ENCODE measurements at regions not wholly inside any gene's neighbourhood (a gene's known extent, or its start where the extent isn't known, plus 50 kb on each side); places are given as distances from the start of the nearest gene placed in this dataset.
"Not testable (repeated sequence)": the region's sequence is repeated elsewhere in the genome, so short reads cannot be mapped to it uniquely, and the experiment has no call there.

DNA sequence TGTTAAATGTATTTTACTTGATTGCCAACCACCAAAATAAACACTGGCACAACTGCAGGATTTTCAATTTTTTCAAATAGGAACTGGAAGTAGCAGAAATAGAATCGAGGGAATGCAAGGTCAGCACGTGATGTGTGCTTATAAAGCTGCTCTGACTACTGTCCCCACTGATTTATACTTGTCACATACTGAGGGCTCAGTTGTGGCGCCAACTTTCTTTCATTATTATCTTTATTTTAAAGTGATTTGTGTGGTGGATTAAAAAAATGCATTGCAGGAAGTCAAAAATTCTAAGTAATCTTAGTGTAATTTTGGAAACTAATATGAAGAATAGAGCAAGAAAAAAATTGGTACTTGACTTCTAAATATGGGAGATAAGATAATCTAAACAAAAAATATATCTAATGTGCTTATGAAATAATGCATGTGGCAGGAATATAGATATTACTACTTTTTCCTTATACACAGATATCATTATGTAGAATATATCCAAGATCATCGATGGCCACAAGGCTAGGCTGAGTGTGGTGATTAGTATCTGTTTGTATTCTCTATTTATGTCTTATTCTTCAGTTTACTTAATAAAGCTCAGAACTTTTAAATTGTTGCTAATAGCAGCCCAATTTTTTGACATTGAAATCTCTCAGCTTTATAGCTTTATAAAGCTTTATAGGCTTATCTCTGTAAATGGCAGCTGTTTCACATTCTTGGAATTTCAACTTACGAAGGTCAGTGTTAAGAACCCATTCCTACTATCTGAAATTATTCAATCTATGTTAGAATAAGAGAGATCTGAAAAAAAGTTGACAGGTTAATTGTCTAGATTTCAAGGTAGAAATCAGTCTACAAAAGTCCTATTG, 404.5 kb upstream of the ADAMTS5 start:
- no peak for DNase-seq (ENCODE audit: low read depth in 2 of 2, low spot score in 1 of 2)

DNA sequence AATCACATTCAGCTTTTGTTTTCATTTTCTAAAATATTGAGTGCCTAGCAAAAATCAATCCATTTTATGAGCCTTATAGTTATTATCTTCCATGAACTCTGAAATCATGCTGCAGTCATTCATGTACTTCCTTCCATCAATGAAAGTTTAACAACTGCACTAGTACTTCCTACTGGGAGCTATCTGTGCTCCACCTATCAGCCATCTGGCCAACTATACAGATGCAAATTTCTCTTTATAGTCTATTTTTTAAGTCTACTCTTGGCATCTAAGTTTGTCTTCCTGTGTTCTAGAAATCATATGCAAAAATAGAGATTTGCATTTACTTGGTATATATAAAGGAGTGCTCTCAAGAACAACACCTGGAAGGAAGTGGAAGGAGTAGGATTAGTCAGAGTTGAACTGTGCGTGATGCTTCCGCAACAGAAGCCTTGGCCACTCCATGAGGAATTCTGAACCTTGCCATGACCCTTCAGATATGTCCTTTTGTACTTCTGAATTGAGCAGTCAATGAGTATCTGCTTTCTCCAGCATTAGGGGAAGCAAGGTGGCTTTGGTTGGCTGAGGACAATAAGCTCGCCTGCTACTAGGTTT, 403.2 kb upstream of the ADAMTS5 start:
- no peak for DNase-seq (ENCODE audit: low read depth in 2 of 2, low spot score in 1 of 2)

DNA sequence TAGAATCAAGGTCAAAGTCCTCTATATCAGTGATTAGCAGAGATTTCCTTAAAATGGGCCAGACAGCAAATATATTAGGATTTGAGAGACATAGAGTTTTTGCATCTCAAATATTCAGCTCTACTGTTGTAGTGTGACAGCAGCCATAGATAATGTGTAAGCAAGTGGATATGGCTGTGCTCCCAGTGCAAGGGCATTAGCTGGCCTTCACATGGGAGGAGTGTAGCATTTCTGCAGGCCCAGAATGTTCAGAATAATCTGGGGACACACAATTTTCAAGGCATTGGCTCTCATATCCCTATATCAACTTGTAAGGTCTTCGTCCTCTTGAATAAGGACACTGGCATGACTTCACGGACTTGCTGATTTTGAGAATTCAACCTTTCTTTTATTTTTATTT, 402.3 kb upstream of the ADAMTS5 start:
- no peak for DNase-seq (ENCODE audit: low read depth in 2 of 2, low spot score in 1 of 2)

DNA sequence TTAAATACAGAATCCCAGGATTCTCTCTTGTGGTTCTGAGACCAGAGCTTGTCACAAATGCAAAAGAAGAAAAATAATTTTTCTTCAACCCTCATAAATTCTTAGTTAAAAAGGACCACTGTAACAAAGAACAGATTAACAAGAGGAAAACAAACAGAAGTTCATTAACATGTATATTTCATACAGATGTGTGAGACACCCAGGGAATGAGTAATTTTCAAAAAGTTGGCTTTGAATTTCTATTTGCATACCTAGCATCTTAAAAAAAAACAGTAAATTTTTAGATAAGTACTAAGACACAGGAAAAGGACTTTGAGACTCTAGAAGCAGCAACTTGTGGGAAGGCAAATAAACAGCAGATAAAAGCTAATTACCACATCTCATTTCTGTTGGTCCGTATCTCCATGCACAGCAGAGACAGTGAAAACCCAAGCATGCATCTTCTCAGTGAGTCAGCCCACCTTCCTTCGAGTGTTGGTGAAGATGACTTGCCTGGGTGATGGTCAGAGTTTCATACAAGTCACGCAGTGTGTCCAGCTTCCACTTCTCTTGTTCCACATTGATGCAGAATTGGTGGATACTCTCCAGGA, 399.9 kb upstream of the ADAMTS5 start:
- DNase-seq (ENCODE audit: low read depth in 2 of 2, low spot score in 1 of 2), result no peak

DNA sequence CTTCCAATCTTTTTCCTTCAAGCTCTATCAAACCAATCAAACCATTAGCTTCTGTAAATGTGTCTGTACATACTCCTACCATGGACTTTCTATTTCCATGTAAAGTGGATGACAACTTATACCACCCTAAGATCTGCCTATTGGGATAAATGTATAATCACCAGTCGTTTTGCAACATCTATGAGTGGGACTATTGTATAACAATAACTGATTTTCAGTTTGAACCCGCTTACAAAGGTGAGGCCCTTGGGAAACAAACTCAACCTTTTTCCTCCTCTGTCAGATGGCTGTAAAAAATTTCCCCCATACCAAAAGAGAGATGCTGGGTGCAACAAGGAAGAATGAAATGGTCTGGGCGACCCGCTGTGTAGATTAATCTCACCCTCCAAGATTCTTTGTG, 399.1 kb upstream of the ADAMTS5 start:
- no peak for DNase-seq (ENCODE audit: low read depth in 2 of 2, low spot score in 1 of 2)

DNA sequence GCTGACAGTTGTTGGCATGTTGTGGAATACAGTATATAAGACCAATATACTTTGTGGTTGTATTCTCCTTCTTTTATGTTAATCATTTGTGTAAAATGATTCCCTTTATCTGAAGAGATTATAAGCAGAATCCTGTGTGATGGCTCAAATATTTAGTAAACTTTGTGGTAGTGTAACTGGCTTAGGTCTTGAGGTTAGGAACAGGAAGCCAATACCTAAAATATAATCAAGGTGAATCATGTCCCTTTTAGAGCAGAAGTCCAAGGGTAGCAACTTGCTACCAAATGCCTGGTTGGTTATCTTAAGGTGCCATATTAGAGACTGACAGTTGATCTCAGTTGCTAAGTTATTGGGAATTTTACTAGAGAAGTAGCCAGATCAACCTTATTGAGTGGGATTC, 398.5 kb upstream of the ADAMTS5 start:
- no peak for DNase-seq (ENCODE audit: low read depth in 2 of 2, low spot score in 1 of 2)

DNA sequence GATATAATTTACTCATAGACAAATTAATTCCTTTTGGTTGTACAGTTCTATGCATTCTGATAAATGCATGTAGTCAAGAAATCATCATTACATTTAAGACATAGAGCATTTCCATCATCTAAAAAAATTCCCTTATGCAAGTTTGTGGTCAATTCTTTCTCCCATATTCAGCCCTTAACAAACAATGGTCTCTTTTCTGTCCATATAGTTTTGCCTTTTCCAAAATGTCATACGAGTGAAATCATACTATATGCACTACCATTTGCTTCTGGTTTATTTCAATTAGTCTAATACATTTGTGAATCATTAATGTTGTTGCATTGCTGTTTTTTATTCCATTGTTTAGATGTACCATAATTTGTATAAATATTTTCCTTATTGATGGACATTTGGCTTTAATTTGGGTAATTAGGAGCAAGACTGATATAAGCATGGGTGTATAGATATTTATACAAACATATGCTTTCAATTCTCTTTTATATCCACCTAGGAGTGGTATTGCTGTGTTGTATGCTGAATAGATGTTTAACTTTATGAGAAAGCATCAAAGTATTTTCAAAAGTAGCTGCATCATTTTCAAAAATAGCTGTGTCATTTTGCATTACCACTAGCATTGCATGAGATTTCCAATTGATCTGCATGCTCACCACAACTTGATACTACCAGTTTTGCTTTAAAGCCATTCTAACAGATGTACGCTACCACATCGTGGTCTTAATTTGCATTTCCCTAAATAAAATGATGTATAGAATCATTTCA, 397.0 kb upstream of the ADAMTS5 start:
- DNase-seq (ENCODE audit: low read depth in 2 of 2, low spot score in 1 of 2), result no peak

DNA sequence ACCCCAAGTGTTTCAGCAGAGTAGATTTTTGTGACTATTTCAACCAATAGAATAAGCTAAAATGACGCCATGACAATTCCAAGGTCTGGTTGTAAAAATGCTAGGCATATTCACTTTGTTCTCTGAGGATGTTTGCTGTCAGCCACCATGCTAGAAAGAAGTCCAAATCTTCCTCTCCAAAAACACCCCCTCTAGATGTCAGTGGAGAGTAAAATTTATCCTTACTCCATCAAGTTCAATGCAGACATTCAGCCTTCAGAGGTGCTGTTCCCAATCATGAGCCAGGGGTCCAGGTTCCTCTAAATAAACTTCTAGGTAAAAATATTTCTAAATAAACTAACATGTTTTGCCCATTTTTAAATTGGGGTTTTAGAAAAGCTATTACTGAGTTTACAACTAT, 395.4 kb upstream of the ADAMTS5 start:
- DNase-seq (ENCODE audit: low read depth in 2 of 2, low spot score in 1 of 2), result no peak

DNA sequence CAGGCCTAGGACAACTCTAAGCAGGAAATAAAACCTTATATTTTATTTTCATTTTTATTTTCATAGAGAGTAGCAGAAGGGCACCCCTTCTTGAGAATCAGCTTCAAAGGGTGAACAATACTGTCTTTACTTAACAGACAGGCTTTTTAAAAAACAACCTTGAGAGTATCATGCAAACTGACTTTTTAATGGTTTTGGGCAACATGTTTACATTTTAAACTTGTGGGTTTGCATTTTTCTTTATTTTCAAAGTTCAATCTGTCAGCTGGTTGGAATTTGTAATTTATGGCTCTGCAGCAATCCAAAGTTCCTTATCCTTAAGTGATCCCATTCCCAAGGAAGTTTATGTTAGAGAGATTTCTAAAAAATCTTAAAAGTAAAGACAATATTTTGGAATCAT, 392.3 kb upstream of the ADAMTS5 start:
- DNase-seq (ENCODE audit: low read depth in 2 of 2, low spot score in 1 of 2), result no peak

DNA sequence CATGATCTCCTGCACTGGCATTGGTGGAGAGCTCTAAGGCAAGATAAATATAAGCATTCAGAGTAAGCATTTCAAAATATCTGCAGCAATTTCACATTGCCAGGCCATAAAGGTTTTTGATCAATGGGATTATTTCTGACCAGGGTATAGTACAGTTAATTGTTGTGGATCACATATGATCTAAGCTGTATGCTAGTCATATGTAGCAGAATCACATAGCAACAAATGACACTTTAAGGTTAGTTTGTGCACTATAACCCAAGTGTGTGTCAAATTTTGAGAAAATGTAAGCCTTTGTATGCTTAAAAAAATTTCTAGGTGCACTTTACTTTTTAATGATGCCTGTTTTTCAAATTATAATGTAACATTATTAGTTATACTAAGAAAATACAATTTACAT, 386.0 kb upstream of the ADAMTS5 start:
- no peak for DNase-seq (ENCODE audit: low read depth in 2 of 2, low spot score in 1 of 2)

DNA sequence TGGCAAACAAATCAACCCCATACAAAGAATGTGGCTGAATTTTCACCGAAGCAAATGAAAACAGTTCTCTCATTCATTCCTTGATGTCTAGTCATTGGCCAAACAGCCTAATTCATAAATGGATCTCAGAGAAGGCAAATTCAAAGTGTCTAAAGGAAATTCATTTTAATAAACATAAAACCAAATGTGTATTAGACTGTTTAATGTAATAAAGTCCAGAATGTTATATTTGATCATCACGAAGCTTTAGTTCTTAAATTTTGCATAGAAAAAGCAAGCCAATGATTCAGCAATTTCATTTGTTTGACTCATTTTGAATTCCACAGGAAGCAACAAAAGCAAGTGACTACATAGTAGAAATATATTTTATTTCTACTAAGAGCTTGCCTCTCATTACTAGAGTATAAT, 379.2 kb upstream of the ADAMTS5 start:
- no peak for DNase-seq (ENCODE audit: low read depth in 2 of 2, low spot score in 1 of 2)

DNA sequence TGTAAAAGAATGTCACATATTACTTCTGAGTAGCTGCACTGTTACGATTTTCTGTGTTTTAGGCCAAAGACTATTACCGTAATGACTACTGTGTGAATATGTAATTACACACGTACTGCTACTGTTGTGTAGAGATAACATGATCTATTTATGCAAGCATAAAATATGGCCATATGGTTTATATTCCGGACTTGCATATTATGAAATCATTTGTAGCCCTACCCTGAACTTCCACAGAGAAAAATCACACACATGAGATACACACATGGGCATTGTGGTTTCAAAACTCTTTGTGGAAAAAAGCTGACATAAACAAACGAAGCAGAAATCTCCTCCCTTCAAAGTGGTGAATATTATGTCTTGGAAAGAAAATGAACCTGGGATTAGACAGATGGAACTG, 373.0 kb upstream of the ADAMTS5 start:
- no peak for DNase-seq (ENCODE audit: low read depth in 2 of 2, low spot score in 1 of 2)

DNA sequence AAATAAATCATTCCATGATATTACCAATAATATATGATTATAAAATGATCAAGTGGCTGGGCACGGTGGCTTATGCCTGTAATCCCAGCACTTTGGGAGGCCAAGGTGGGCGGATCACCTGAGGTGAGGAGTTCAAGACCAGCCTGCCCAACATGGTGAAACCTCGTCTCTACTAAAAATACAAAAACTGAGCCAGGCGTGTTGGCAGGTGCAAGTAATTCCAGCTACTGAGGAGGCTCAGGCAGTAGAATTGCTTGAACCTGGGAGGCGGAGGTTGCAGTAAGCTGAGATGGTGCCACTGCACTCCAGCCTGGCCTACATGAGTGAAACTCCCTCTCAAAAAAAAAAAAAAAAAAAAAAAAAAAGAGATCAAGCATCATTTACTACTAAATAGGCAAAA, 371.1 kb upstream of the ADAMTS5 start:
- DNase-seq (ENCODE audit: low read depth in 2 of 2, low spot score in 1 of 2), result not testable (repeated sequence)

DNA sequence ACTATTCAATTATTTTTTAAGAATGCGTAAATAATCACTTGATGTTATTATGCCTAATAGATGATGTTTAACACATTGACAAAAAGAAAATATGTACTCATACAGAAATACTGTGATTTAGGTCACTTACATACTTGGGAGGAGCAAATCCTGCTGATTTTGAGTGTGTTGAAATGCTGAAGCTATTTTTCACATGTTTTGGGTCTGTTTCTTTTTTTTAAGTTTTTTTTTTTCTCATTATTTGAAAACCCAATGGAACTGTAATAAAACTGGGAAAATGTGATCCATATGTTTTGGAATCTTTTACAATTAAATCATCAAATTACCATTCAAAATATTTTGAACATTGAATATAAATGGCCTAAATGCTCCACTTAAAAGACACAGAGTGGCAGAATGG, 366.2 kb upstream of the ADAMTS5 start:
- DNase-seq (ENCODE audit: low read depth in 2 of 2, low spot score in 1 of 2), result no peak

DNA sequence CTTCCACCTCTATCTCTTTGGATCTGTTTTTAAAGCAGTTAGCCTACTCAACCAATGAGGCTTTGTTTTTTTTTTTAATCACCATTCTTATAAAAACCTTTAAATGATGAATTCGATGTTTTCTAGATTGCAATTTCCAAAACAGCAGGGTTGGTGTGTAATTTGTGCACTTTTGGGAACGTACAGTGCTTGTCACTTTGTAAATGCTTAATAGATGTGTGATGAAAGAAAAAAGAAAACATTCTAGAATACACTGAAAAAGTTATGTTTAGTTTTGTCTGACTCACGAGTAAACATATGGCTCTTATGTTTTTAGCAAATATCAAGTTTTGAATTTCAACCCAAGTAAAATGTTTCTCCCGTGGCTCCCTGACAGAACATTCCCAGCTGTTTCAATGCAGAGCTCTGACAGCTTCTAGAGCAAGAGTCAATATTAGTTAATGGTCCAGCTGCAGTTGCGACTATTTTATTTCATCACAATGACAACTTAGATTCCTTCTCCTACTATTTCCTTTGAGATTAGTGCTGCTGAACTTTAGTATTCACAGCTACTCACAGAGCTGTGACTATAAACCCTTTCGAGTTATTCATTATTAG, 362.5 kb upstream of the ADAMTS5 start:
- DNase-seq (ENCODE audit: low read depth in 2 of 2, low spot score in 1 of 2), result no peak

DNA sequence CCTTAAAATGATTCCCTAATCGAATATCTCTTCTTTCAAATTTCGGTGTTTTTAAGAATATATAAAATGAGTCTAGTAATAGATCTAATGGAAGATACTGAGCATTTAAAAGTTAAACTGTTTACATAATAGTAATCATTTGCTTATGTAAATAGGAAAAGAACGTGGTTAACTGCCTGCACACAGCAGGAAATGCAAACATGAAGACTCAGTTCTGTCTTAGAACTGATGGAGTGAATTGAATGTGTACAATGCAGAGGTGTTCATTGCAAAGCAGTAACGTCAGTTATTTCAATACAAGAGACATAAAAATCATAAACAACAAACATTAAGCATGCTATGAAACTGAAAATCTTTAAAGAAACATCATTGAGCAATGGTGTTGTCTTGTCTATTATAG, 359.4 kb upstream of the ADAMTS5 start:
- DNase-seq (ENCODE audit: low read depth in 2 of 2, low spot score in 1 of 2), result no peak

DNA sequence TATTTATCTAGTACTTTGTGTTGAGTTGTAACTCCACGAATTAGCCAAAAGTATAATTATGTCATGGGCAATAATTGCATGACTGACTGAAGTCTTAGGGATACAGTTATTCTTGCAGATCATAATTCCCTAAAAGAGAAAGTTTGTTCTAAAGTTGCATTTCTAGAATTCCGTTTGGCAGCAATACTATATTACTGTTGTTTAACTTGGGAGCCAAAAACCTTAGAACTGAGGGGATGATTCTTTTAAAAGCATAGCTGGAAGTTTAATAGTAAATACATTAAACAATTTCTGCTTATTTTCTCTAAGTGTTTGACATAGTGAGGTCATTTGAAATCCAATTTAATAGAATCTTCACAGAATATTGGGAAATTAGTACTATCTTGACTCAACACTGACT, 356.4 kb upstream of the ADAMTS5 start:
- DNase-seq (ENCODE audit: low read depth in 2 of 2, low spot score in 1 of 2), result no peak

DNA sequence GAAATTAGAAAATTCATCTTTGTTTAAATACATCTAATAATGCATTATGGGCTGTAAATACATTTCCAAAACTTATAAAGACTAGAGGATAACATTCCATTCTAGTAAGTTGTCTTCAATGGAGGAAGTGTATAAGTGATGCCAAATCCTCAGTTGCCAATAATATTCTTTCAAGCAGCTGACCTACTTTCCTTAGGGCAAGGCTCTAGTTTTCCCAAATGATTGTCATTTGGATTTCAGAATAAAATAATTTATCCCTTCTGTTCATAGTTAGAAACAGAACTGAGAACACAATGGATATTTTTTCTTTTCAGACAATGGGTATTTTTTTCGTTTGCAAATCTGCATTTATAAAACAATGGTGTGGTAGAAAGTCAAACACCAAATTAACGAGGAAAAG, 354.9 kb upstream of the ADAMTS5 start:
- no peak for DNase-seq (ENCODE audit: low read depth in 2 of 2, low spot score in 1 of 2)

DNA sequence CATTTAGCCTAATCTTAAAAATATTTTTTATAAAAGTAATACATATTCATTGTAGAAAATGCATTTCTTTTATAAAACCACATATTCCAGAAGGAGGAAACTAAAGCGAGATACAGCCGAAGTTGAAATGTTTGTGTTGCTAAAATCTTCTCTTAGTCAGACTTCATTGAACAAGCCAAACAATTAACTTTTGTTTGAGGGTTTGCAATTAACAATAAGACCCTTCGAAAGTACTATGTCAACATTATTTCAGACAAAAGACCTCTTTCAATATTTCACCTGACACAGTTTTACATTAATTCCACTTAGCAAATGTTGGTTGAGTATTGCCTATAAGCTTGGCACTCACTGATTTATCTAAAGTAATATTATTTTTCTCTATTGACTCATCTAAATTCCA, 354.0 kb upstream of the ADAMTS5 start:
- no peak for DNase-seq (ENCODE audit: low read depth in 2 of 2, low spot score in 1 of 2)

DNA sequence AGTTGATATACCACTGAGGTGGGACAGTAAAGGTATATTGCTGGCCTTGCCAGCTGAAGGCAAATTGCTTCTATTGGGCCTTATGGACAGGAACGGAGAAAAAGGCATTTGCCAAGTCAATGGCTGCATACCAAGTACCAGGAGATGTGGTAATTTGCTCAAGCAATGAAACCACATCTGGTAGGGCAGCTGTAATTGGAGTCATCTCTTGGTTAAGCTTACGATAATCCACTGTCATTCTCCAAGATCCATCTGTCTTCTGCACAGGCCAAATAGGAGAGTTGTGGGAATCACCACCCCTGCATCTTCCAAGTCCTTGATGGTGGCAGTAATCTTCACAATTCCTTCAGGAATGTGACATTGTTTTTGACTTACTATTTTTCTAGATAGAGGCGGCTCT, 350.7 kb upstream of the ADAMTS5 start:
- DNase-seq (ENCODE audit: low read depth in 2 of 2, low spot score in 1 of 2), result not testable (repeated sequence)

DNA sequence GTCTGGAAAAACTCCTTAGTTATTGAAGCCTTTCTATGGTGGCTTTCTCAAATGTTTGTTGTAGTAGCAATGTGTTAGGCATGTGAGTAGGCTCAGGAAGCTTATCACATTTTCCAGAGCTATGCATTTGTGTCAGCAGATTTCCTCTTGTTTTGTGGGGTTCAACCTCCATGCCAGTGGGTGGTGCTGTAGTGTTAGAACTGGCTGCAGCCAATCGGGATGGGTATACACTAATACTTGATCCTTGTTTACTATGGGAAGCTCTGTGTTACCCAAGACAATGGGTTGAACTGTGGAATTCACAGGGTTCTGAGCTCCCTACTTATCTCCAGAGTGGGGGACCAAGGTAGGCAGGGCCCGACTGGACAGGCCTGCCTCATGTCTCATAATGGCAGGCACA, 348.5 kb upstream of the ADAMTS5 start:
- no peak for DNase-seq (ENCODE audit: low read depth in 2 of 2, low spot score in 1 of 2)
